Peyer's patch (tissue), 4 donors: ENCODE measurements at regions not wholly inside any gene's neighbourhood (a gene's known extent, or its start where the extent isn't known, plus 50 kb on each side); places are given as distances from the start of the nearest gene placed in this dataset.
"Not testable (repeated sequence)": the region's sequence is repeated elsewhere in the genome, so short reads cannot be mapped to it uniquely, and the experiment has no call there.

Source experiments
- DNase-seq, 3 donors: peaks; one replicate each; pipeline ENCODE4 v3.0.0-alpha.2; 2017 to 2019
- H3K27ac ChIP-seq, 4 donors: fragments of 200-600 bp; sonication (generic); one replicate each; pipeline ENCODE4 v1.5.1; 2016 to 2019
- H3K27me3 ChIP-seq, 2 donors: fragments of 200-600 bp; sonication (generic); one replicate each; pipeline ENCODE4 v1.5.1; 2019
- H3K36me3 ChIP-seq, 3 donors: fragments of 200-600 bp; sonication (generic); one replicate each; pipeline ENCODE4 v1.5.1; 2016 to 2019
- H3K4me1 ChIP-seq, 4 donors: fragments of 200-600 bp; sonication (generic); one replicate each; pipeline ENCODE4 v1.5.1; 2016 to 2019
- H3K4me3 ChIP-seq, 4 donors: fragments of 200-600 bp; sonication (generic); 1 replicate in 3 of 4; 2 replicates in 1 of 4; pipeline ENCODE4 v1.5.1; 2016 to 2019; ENCODE audit warnings: mild to moderate bottlenecking in 1 of 4
- H3K9me3 ChIP-seq, 4 donors: fragments of 200-600 bp; sonication (generic); one replicate each; pipeline ENCODE4 v1.5.1; 2016 to 2019; ENCODE audit warnings: mild to moderate bottlenecking in 1 of 4
- POLR2A ChIP-seq, 2 donors: fragments of 450-650 bp; IDR thresholded peaks; one replicate each; pipeline ENCODE4 v1.5.1; 2017; ENCODE audit warnings: antibody characterized with exemption in 2 of 2, mild to moderate bottlenecking in 2 of 2, moderate library complexity in 2 of 2
- TF ChIP-seq, protein P1 (sequence below), 6 experiments: fragments of 450-650 bp in 4 of 6; fragments of 200-600 bp in 2 of 6; sonication (generic) in 1 of 6; IDR thresholded peaks; one replicate each; pipeline ENCODE4 v1.5.1; 2017 to 2019; ENCODE audit warnings: antibody characterized with exemption in 6 of 6, mild to moderate bottlenecking in 3 of 6, moderate library complexity in 1 of 6

DNA sequence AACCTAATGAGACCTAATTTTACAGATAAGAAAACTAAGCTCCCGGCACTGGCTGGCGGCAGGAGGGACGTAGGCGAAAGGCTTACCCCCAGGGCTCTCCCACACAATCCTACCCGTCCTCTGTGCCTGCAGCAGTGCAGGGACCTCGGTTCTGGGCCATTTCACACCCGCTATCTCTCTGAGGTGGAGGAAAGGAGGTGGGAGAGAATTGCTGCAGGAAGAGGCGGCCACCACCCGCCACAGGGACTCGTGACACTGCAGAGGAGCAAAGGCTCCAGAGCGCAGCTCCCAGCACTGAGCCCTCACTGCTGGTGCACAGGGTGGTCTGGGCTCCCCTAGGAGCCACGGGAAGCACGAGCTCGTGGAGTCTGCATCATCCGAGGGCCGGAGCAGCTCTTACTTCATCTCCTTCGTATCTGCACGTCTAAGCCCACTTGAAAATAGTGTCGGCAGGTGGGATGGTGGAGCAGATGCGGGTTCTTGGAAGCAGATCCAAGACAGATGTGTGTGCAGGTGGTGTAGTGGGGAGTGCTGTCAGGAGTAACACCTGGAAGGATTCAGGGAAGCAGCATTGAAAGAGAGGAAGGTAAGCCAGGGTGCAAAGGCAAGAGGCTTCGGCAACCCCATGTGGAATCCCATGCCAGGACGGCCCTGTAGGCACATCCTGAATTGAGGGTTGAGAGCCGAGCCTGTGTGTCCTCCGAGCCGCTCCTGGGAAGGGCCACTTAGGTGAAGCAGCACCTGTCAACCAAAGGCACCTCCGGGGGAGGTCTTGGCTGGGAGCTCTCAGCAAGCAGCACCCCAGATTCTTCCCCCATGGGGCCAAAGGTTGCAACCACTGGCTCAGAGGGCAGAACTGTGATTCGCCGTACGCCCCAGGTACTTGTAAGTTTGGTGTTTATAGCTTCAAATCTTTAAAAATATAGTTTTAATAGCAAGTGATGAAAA, 115.8 kb upstream of the SPACA7 start:
- Histone ChIP-seq H3K36me3 (no peaks in the 10 kb centered on the region), H3K27me3 (no peaks in the 10 kb centered on the region), H3K27ac (no peak overlapping the region), H3K4me1 (no peaks in the 10 kb centered on the region), H3K4me3 (no peak overlapping the region), H3K9me3 (no peaks in the 10 kb centered on the region)
- no peak for TF ChIP-seq POLR2A (IDR thresholded peaks at IDR 0.05)
- TF ChIP-seq, protein P1, sequence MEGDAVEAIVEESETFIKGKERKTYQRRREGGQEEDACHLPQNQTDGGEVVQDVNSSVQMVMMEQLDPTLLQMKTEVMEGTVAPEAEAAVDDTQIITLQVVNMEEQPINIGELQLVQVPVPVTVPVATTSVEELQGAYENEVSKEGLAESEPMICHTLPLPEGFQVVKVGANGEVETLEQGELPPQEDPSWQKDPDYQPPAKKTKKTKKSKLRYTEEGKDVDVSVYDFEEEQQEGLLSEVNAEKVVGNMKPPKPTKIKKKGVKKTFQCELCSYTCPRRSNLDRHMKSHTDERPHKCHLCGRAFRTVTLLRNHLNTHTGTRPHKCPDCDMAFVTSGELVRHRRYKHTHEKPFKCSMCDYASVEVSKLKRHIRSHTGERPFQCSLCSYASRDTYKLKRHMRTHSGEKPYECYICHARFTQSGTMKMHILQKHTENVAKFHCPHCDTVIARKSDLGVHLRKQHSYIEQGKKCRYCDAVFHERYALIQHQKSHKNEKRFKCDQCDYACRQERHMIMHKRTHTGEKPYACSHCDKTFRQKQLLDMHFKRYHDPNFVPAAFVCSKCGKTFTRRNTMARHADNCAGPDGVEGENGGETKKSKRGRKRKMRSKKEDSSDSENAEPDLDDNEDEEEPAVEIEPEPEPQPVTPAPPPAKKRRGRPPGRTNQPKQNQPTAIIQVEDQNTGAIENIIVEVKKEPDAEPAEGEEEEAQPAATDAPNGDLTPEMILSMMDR (IDR thresholded peaks at IDR 0.05), result no peak
- DNase-seq, result peak in 1 of 3 donors; percentile 24

DNA sequence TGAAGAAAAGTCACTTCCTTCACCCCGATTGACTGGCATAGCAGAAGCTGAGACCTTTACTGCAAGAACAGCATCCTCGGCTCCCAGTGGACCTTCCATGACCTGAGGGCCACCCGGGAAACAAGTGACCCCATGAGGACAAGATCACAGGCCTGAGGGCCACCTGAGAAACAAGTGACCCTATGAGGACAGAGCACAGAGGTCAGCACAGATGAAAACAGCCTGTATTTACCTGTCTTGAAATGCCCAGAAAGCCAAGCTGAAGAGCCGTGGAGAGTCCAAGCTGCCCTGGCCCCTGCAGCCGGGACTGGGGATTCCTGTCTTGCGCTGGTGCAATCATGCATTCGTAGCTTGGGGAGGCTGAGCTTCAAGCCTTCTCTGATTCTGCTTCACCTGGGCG, 114.2 kb upstream of the SPACA7 start:
- DNase-seq, result no peak
- Histone ChIP-seq H3K27me3 (no peaks in the 10 kb centered on the region), H3K4me1 (no peaks in the 10 kb centered on the region), H3K36me3 (no peaks in the 10 kb centered on the region), H3K9me3 (no peaks in the 10 kb centered on the region), H3K4me3 (no peak overlapping the region), H3K27ac (no peak overlapping the region)
- TF ChIP-seq, protein P1 (IDR thresholded peaks at IDR 0.05), result no peak
- TF ChIP-seq POLR2A (IDR thresholded peaks at IDR 0.05), result no peak

DNA sequence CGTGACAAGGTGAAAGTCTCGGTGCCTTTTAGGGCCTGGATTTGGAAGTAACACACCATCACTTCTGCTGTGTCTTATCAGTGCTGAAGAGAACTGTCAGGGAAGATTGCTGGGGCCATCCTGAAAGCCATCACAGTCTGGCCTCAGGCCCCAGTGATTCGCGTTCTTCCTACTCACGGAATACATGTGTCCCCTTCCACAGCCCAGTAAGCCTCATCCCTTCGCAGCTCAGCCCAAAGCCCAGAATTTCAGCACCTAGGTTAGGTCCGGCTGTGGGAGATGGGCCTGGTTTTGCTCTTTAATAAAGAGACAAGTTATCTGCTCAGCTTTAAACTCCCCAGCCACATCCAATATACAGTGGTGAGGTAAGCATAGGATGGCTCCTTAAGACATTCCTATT, 113.0 kb upstream of the SPACA7 start:
- TF ChIP-seq, protein P1 (IDR thresholded peaks at IDR 0.05), result no peak
- TF ChIP-seq POLR2A (IDR thresholded peaks at IDR 0.05), result no peak
- Histone ChIP-seq H3K36me3 (no peaks in the 10 kb centered on the region), H3K27ac (no peak overlapping the region), H3K9me3 (no peaks in the 10 kb centered on the region), H3K4me3 (no peak overlapping the region), H3K4me1 (no peaks in the 10 kb centered on the region), H3K27me3 (no peaks in the 10 kb centered on the region)
- no peak for DNase-seq

DNA sequence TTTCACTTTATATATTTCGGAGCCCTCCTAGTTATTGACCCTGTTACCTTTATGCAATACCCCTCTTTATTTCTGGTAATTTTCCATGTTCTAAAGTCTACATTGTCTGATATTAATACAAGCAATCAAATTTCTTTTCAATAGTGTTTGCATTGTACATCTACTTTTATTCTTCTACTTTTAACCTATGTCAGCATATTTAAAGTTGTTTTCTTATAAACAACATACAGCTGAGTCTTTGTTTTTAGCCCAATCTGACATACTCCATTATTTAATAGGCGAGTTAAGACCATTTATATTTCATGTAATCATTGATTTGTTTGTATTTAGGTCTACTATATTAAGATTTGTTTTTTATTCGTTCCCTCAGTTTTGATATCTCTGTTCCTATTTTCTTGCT, 108.5 kb upstream of the SPACA7 start:
- no peaks in the 10 kb centered on the region for H3K36me3 ChIP-seq
- H3K4me1 ChIP-seq, result no peaks in the 10 kb centered on the region
- no peak overlapping the region for H3K4me3 ChIP-seq
- DNase-seq, result no peak
- no peaks in the 10 kb centered on the region for H3K27me3 ChIP-seq
- TF ChIP-seq, protein P1 (IDR thresholded peaks at IDR 0.05), result no peak
- TF ChIP-seq POLR2A (IDR thresholded peaks at IDR 0.05), result no peak
- H3K9me3 ChIP-seq, result no peaks in the 10 kb centered on the region
- no peak overlapping the region for H3K27ac ChIP-seq

DNA sequence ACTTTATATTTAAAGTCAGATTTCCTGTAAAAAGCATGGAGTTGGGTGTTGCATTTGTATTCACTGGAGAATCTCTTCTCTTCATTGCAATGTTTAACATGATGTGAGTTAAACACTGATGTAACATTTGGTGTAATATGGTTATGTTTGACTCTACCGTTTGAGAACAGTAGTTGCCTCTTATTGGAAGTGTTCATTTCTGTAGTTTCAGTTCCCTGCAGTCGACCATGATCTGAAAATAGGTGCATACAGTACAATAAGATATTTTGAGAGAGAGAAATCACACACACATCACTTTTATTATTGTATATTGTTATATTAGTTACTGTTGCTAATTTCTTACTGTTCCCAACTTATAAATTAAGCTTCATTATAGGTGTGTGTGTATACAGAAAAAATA, 105.2 kb upstream of the SPACA7 start:
- no peaks in the 10 kb centered on the region for H3K9me3 ChIP-seq
- H3K36me3 ChIP-seq, result no peaks in the 10 kb centered on the region
- no peak overlapping the region for H3K27ac ChIP-seq
- H3K4me3 ChIP-seq, result no peak overlapping the region
- DNase-seq, result no peak
- no peaks in the 10 kb centered on the region for H3K27me3 ChIP-seq
- H3K4me1 ChIP-seq, result no peaks in the 10 kb centered on the region
- no peak for TF ChIP-seq POLR2A (IDR thresholded peaks at IDR 0.05)
- TF ChIP-seq, protein P1 (IDR thresholded peaks at IDR 0.05), result no peak

DNA sequence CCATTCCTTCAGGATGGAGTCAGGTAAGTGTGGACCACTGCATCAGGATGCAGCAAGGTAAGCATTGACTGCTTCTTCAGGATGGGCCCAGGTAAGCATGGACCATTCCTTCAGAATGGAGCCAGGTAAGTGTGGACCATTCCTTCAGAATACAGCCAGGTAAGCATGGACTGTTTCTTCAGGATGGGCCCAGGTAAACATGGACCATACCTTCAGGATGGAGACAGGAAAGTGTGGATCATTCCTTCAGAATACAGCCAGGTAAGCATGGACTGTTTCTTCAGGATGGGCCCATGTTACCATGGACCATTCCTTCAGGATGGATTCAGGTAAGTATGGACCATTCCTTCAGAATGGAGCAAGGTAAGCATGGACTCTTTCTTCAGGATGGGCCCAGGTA, 89.4 kb upstream of the SPACA7 start:
- not testable (repeated sequence) for H3K4me1 ChIP-seq, H3K27me3 ChIP-seq, H3K9me3 ChIP-seq, DNase-seq, H3K4me3 ChIP-seq, H3K27ac ChIP-seq, H3K36me3 ChIP-seq
